ENCODE measurements at regions not wholly inside any gene's neighbourhood (a gene's known extent, or its start where the extent isn't known, plus 50 kb on each side); places are given as distances from the start of the nearest gene placed in this dataset.

DNA sequence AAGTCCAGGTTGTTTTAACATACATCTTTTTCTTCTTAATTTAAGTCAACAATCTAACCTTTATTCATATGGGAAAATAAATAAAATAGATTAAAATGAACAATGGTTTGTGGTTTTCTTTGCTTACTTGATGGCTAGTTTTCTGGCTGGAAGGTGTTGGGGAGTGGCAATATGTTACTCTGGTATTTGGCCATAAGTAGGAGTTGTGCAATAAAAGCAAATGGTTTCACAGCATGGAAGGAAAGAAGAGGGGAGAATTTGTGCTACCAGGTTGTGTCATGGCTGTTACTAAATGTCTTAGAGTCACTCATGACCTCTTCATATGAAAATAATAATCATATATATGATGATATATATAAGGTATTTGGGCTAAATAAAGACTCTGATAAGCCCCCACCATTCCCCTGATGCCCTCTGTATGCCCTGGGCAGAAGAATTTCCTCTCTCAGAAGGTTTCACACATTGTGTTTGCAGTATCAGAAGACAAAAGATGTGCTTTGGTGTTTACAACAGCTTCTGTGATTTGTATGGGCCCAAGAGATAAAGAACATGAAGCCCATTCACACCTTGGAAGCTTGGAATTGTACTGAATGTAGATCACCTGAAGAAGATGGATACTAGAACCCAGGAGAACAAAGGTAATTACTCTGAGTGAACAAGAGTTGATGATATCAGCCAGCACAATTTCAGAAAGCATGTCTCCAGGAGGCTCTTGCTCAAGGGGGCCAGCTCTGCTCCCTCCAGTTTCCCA is 160.9 kb downstream of the ALG10B start:
- H3K36me3 ChIP-seq (ENCODE audit: control insufficient read depth in 5 of 5, insufficient read depth in 5 of 5, low read length in 5 of 5), result no peaks in the 10 kb centered on the region
- peaks cover 0 to 4% (median 0%) of the 10 kb centered on the region in 5 donors for H3K9me3 ChIP-seq (ENCODE audit: control insufficient read depth in 5 of 5, low read length in 5 of 5)
- no peak overlapping the region for H3K27ac ChIP-seq (ENCODE audit: low read depth, low read length)
- H3K4me3 ChIP-seq (ENCODE audit: low read depth in 1 of 5, low read length in 5 of 5), result no peak overlapping the region
- H3K4me1 ChIP-seq (ENCODE audit: control insufficient read depth in 5 of 5, insufficient read depth in 5 of 5, low read length in 5 of 5), result no peaks in the 10 kb centered on the region
- H3K27me3 ChIP-seq (ENCODE audit: control insufficient read depth in 5 of 5, insufficient read depth in 4 of 5, low read length in 5 of 5), result no peaks in the 10 kb centered on the region
- H3K9ac ChIP-seq (ENCODE audit: low read length in 5 of 5), result no peak overlapping the region

DNA sequence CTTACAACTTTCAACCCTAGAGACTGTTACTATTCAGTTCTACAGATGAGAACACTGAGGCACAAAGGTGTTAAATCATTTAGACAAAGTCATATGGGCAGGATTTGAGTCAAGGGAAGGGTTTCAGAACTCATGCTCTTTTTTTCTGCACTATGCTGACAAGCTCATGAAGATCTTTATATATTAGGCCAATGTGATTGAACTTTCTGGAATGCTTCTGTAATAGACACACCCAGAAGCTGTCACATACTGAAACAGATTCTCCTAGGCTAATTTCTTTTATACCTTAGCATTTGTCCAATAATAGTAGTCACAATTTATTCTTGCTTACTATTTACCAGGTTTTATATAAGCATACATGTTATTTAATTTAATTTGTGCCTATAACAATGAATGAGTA is 164.0 kb downstream of the ALG10B start:
- Histone ChIP-seq H3K9me3 (ENCODE audit: control insufficient read depth in 5 of 5, low read length in 5 of 5) (no peaks in the 10 kb centered on the region), H3K4me3 (ENCODE audit: low read depth in 1 of 5, low read length in 5 of 5) (no peak overlapping the region), H3K4me1 (ENCODE audit: control insufficient read depth in 5 of 5, insufficient read depth in 5 of 5, low read length in 5 of 5) (no peaks in the 10 kb centered on the region), H3K36me3 (ENCODE audit: control insufficient read depth in 5 of 5, insufficient read depth in 5 of 5, low read length in 5 of 5) (no peaks in the 10 kb centered on the region), H3K27ac (ENCODE audit: low read depth, low read length) (no peak overlapping the region), H3K27me3 (ENCODE audit: control insufficient read depth in 5 of 5, insufficient read depth in 4 of 5, low read length in 5 of 5) (no peaks in the 10 kb centered on the region), H3K9ac (ENCODE audit: low read length in 5 of 5) (no peak overlapping the region)

DNA sequence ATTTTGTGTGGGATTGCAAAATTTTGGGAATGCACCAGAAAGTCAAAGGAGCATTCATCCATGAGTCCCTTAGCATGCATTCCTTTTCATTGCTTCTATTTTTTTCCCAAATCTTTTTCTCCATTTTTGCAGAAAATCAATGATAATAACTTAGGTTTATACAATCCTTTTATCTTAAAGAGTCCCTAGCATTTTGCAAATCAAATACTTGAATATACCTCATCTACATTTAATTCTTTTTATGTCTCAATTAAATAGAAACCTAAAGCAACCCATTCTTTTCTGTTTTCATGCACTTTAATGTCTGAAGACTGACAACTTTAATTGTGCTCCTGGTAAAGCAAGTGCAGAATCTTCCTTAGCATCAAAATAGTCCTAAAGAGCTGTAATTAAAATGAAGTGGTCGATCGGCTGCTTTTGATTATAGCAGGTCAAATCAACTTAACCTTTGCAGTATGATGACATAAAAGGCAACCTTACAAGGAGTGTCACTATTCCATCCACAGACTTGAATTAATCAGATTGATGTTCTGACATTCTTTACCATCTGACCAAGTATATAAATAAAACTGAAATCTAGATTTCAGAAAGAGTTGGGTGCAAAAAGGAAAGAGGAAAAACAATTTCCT is 168.4 kb downstream of the ALG10B start:
- Histone ChIP-seq H3K9me3 (ENCODE audit: control insufficient read depth in 5 of 5, low read length in 5 of 5) (no peaks in the 10 kb centered on the region), H3K36me3 (ENCODE audit: control insufficient read depth in 5 of 5, insufficient read depth in 5 of 5, low read length in 5 of 5) (no peaks in the 10 kb centered on the region), H3K9ac (ENCODE audit: low read length in 5 of 5) (no peak overlapping the region), H3K4me3 (ENCODE audit: low read depth in 1 of 5, low read length in 5 of 5) (no peak overlapping the region), H3K27me3 (ENCODE audit: control insufficient read depth in 5 of 5, insufficient read depth in 4 of 5, low read length in 5 of 5) (no peaks in the 10 kb centered on the region), H3K4me1 (ENCODE audit: control insufficient read depth in 5 of 5, insufficient read depth in 5 of 5, low read length in 5 of 5) (no peaks in the 10 kb centered on the region), H3K27ac (ENCODE audit: low read depth, low read length) (no peak overlapping the region)

DNA sequence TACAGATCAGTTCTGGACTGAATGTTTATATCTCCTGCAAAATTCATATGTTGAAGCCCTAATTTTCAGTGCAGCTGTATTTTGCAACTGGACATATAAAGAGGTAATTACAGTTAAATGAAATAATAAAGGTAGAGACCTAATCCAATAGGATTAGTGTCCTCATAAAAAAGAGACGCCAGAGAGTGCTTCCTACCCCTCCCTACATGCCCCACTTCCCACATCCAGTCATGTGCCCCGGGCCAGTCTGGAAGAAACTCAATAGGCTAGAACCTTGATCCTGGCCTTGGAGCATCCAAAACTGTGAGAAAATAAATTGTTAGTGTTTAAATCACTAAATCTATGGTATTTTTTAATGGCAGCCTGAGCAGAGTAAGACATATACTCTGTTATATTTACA is 172.3 kb downstream of the ALG10B start:
- no peaks in the 10 kb centered on the region for H3K36me3 ChIP-seq (ENCODE audit: control insufficient read depth in 5 of 5, insufficient read depth in 5 of 5, low read length in 5 of 5)
- no peak overlapping the region for H3K9ac ChIP-seq (ENCODE audit: low read length in 5 of 5)
- H3K27ac ChIP-seq (ENCODE audit: low read depth, low read length), result no peak overlapping the region
- peaks cover 0 to 4% (median 0%) of the 10 kb centered on the region in 5 donors for H3K9me3 ChIP-seq (ENCODE audit: control insufficient read depth in 5 of 5, low read length in 5 of 5)
- no peaks in the 10 kb centered on the region for H3K27me3 ChIP-seq (ENCODE audit: control insufficient read depth in 5 of 5, insufficient read depth in 4 of 5, low read length in 5 of 5)
- no peaks in the 10 kb centered on the region for H3K4me1 ChIP-seq (ENCODE audit: control insufficient read depth in 5 of 5, insufficient read depth in 5 of 5, low read length in 5 of 5)
- H3K4me3 ChIP-seq (ENCODE audit: low read depth in 1 of 5, low read length in 5 of 5), result no peak overlapping the region

DNA sequence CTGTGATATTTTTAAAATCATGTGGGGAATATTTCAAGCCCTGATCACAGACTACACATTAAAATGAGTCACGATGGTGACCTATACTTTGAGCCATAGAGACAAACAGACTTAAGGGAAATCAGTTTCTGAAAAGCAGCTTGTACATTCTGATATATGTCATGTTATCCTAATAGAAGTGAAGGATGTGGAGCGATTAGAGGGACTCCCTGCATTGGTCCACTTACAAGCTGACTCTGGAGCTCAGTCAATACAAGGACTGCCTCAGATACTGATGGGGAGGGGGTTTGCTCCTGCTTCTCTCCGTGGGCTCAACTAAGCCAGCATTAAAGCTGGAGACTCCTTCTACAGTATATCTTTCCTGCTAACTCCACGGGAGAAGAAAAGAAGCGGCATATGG is 173.5 kb downstream of the ALG10B start:
- H3K9ac ChIP-seq (ENCODE audit: low read length in 5 of 5), result no peak overlapping the region
- no peaks in the 10 kb centered on the region for H3K36me3 ChIP-seq (ENCODE audit: control insufficient read depth in 5 of 5, insufficient read depth in 5 of 5, low read length in 5 of 5)
- H3K27ac ChIP-seq (ENCODE audit: low read depth, low read length), result no peak overlapping the region
- no peaks in the 10 kb centered on the region for H3K4me1 ChIP-seq (ENCODE audit: control insufficient read depth in 5 of 5, insufficient read depth in 5 of 5, low read length in 5 of 5)
- peaks cover 0 to 4% (median 0%) of the 10 kb centered on the region in 5 donors for H3K9me3 ChIP-seq (ENCODE audit: control insufficient read depth in 5 of 5, low read length in 5 of 5)
- H3K4me3 ChIP-seq (ENCODE audit: low read depth in 1 of 5, low read length in 5 of 5), result no peak overlapping the region
- no peaks in the 10 kb centered on the region for H3K27me3 ChIP-seq (ENCODE audit: control insufficient read depth in 5 of 5, insufficient read depth in 4 of 5, low read length in 5 of 5)

DNA sequence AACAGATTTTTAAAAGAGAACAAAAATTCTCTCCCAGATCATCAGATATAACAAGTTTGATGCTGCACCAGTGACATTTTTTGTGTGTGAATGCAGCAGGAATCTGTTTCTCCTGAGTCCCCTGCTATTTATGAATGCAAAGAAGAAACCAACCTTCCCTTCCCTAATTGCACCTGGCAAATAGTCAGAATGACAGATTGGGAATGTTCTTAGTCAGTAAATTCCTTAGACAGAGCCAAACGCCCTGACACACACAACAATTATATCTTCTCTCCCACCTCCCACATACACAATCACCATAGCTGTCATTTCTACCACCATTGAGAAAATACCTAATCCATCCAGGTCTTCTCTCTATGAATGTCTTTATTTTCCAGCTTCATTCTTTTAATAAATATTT is 174.4 kb downstream of the ALG10B start:
- no peaks in the 10 kb centered on the region for H3K27me3 ChIP-seq (ENCODE audit: control insufficient read depth in 5 of 5, insufficient read depth in 4 of 5, low read length in 5 of 5)
- H3K27ac ChIP-seq (ENCODE audit: low read depth, low read length), result no peak overlapping the region
- no peak overlapping the region for H3K4me3 ChIP-seq (ENCODE audit: low read depth in 1 of 5, low read length in 5 of 5)
- no peaks in the 10 kb centered on the region for H3K4me1 ChIP-seq (ENCODE audit: control insufficient read depth in 5 of 5, insufficient read depth in 5 of 5, low read length in 5 of 5)
- peaks cover 0 to 4% (median 0%) of the 10 kb centered on the region in 5 donors for H3K9me3 ChIP-seq (ENCODE audit: control insufficient read depth in 5 of 5, low read length in 5 of 5)
- H3K9ac ChIP-seq (ENCODE audit: low read length in 5 of 5), result no peak overlapping the region
- H3K36me3 ChIP-seq (ENCODE audit: control insufficient read depth in 5 of 5, insufficient read depth in 5 of 5, low read length in 5 of 5), result no peaks in the 10 kb centered on the region

DNA sequence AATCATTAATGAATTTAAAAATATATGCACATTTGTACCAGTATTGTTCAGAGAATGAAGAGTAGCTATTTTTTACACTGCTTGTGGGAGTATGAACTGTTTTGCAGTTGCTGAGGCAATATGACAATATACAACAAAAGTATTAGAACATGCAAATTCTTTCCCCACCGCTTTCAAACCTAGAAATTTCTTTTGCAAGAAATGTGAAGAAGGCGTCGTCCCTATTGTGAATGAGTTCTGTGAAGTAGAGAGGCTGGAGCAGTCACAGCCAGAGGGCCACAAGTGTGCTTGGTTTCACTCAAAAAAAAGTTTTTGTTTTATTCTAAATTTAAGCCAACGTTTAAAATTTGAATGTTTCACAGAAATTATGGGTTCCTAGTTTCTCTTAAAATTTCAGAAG is 184.9 kb downstream of the ALG10B start:
- H3K4me3 ChIP-seq (ENCODE audit: low read depth in 1 of 5, low read length in 5 of 5), result no peak overlapping the region
- H3K4me1 ChIP-seq (ENCODE audit: control insufficient read depth in 5 of 5, insufficient read depth in 5 of 5, low read length in 5 of 5), result no peaks in the 10 kb centered on the region
- H3K9me3 ChIP-seq (ENCODE audit: control insufficient read depth in 5 of 5, low read length in 5 of 5), result peaks cover 0 to 11% (median 6%) of the 10 kb centered on the region in 5 donors
- H3K27me3 ChIP-seq (ENCODE audit: control insufficient read depth in 5 of 5, insufficient read depth in 4 of 5, low read length in 5 of 5), result no peaks in the 10 kb centered on the region
- no peak overlapping the region for H3K27ac ChIP-seq (ENCODE audit: low read depth, low read length)
- H3K9ac ChIP-seq (ENCODE audit: low read length in 5 of 5), result no peak overlapping the region
- H3K36me3 ChIP-seq (ENCODE audit: control insufficient read depth in 5 of 5, insufficient read depth in 5 of 5, low read length in 5 of 5), result no peaks in the 10 kb centered on the region

DNA sequence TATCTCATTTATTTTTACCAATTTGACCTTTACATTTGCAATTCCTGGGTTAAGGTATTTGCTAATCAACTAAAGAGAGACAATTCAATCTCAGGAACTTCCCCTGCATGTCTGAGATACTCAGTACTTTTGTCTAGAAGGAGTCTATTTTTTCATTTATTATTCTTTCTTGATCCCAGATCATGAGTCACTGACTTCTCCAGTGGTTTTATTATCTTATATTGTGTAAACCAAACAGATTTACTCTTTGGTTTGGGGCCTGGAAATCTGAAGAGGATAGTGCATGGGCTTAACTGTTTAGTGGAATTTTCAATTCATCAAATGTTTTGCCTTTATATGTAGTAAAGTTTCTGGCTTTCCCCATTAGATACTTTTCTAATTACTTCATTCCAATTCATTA is 185.4 kb downstream of the ALG10B start:
- Histone ChIP-seq H3K36me3 (ENCODE audit: control insufficient read depth in 5 of 5, insufficient read depth in 5 of 5, low read length in 5 of 5) (no peaks in the 10 kb centered on the region), H3K27ac (ENCODE audit: low read depth, low read length) (no peak overlapping the region), H3K4me1 (ENCODE audit: control insufficient read depth in 5 of 5, insufficient read depth in 5 of 5, low read length in 5 of 5) (no peaks in the 10 kb centered on the region), H3K9me3 (ENCODE audit: control insufficient read depth in 5 of 5, low read length in 5 of 5) (peaks cover 0 to 11% (median 6%) of the 10 kb centered on the region in 5 donors), H3K4me3 (ENCODE audit: low read depth in 1 of 5, low read length in 5 of 5) (no peak overlapping the region), H3K9ac (ENCODE audit: low read length in 5 of 5) (no peak overlapping the region), H3K27me3 (ENCODE audit: control insufficient read depth in 5 of 5, insufficient read depth in 4 of 5, low read length in 5 of 5) (no peaks in the 10 kb centered on the region)

DNA sequence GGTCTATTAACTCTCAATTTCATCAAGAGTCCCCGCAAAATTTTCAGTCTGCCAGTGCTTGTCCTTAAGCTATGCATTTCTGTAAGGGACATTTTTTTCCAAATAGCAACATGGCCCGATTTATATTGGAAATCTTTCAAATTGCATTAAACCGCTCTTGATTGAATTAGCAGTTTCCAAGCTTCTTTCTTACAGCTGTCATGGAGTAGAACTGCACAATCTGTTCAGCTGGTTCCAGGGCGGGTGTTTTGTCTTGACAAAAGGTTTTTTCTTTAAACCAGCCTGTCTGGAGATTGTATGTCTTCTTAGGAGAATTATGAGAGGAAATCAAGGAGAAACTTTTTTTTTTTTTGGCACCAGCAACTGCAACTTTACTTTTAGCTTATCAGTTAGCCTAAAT is 185.8 kb downstream of the ALG10B start:
- H3K9ac ChIP-seq (ENCODE audit: low read length in 5 of 5), result no peak overlapping the region
- no peaks in the 10 kb centered on the region for H3K36me3 ChIP-seq (ENCODE audit: control insufficient read depth in 5 of 5, insufficient read depth in 5 of 5, low read length in 5 of 5)
- H3K9me3 ChIP-seq (ENCODE audit: control insufficient read depth in 5 of 5, low read length in 5 of 5), result peaks cover 0 to 9% (median 2%) of the 10 kb centered on the region in 5 donors
- H3K4me3 ChIP-seq (ENCODE audit: low read depth in 1 of 5, low read length in 5 of 5), result no peak overlapping the region
- no peak overlapping the region for H3K27ac ChIP-seq (ENCODE audit: low read depth, low read length)
- no peaks in the 10 kb centered on the region for H3K4me1 ChIP-seq (ENCODE audit: control insufficient read depth in 5 of 5, insufficient read depth in 5 of 5, low read length in 5 of 5)
- no peaks in the 10 kb centered on the region for H3K27me3 ChIP-seq (ENCODE audit: control insufficient read depth in 5 of 5, insufficient read depth in 4 of 5, low read length in 5 of 5)

DNA sequence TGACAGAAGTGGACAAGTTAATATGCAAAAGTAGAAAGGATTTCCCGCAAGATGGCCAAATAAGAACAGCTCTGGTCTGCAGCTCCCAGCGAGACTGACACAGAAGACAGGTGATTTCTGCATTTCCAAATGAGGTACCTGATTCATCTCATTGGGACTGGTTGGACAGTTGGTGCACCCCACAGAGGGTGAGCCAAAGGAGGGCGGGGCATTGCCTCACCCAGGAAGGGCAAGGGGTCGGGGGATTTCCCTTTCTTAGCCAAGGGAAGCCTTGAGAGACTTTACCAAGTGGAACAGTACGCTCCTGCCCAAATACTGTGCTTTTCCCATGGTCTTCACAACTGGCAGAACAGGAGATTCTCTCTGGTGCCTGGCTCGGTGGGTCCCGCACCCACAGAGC is 191.3 kb downstream of the ALG10B start:
- Histone ChIP-seq H3K4me3 (ENCODE audit: low read depth in 1 of 5, low read length in 5 of 5) (no peak overlapping the region), H3K27ac (ENCODE audit: low read depth, low read length) (no peak overlapping the region), H3K9ac (ENCODE audit: low read length in 5 of 5) (no peak overlapping the region), H3K4me1 (ENCODE audit: control insufficient read depth in 5 of 5, insufficient read depth in 5 of 5, low read length in 5 of 5) (no peaks in the 10 kb centered on the region), H3K27me3 (ENCODE audit: control insufficient read depth in 5 of 5, insufficient read depth in 4 of 5, low read length in 5 of 5) (no peaks in the 10 kb centered on the region), H3K9me3 (ENCODE audit: control insufficient read depth in 5 of 5, low read length in 5 of 5) (peaks cover 0 to 6% (median 0%) of the 10 kb centered on the region in 5 donors), H3K36me3 (ENCODE audit: control insufficient read depth in 5 of 5, insufficient read depth in 5 of 5, low read length in 5 of 5) (no peaks in the 10 kb centered on the region)
